DND-41 (cell line): ENCODE measurements at regions not wholly inside any gene's neighbourhood (a gene's known extent, or its start where the extent isn't known, plus 50 kb on each side); places are given as distances from the start of the nearest gene placed in this dataset.

Experiments used
- EZH2 ChIP-seq: IDR thresholded peaks from 3 replicates; pipeline ENCODE4 v1.6.1; 2012; ENCODE audit warnings: borderline replicate concordance, low read depth, mild to moderate bottlenecking, moderate library complexity, low read length, inconsistent platforms; ENCODE audit not compliant: severe bottlenecking
- TF ChIP-seq, protein P1 (sequence below): IDR thresholded peaks from 2 replicates; pipeline ENCODE4 v1.5.1; 2012; ENCODE audit warnings: borderline replicate concordance, low read length, moderate library complexity, mild to moderate bottlenecking; ENCODE audit not compliant: poor library complexity, severe bottlenecking; ENCODE audit errors: extremely low read depth

- TF ChIP-seq, protein P1, sequence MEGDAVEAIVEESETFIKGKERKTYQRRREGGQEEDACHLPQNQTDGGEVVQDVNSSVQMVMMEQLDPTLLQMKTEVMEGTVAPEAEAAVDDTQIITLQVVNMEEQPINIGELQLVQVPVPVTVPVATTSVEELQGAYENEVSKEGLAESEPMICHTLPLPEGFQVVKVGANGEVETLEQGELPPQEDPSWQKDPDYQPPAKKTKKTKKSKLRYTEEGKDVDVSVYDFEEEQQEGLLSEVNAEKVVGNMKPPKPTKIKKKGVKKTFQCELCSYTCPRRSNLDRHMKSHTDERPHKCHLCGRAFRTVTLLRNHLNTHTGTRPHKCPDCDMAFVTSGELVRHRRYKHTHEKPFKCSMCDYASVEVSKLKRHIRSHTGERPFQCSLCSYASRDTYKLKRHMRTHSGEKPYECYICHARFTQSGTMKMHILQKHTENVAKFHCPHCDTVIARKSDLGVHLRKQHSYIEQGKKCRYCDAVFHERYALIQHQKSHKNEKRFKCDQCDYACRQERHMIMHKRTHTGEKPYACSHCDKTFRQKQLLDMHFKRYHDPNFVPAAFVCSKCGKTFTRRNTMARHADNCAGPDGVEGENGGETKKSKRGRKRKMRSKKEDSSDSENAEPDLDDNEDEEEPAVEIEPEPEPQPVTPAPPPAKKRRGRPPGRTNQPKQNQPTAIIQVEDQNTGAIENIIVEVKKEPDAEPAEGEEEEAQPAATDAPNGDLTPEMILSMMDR = no peak
- TF ChIP-seq EZH2 = no peak
These were observed 566.6 kb upstream of the TUSC1 start for GRCh38 chr9:26244661-26245451.
